ENCODE measurements at regions not wholly inside any gene's neighbourhood (a gene's known extent, or its start where the extent isn't known, plus 50 kb on each side); places are given as distances from the start of the nearest gene placed in this dataset.

GRCh38 chr1:30648408-30649000 is 74.9 kb downstream of the MATN1 start:
- TF ChIP-seq GATA1 (IDR thresholded peaks at IDR 0.05; ENCODE audit: low read depth, low read length) (no peak), POLR2A (IDR thresholded peaks at IDR 0.05; ENCODE audit: low read length) (no peak)
- no peak for DNase-seq

GRCh38 chr1:30645807-30646206 is 77.6 kb downstream of the MATN1 start:
- TF ChIP-seq POLR2A (IDR thresholded peaks at IDR 0.05; ENCODE audit: low read length) = no peak
- no peak for TF ChIP-seq GATA1 (IDR thresholded peaks at IDR 0.05; ENCODE audit: low read depth, low read length)

GRCh38 chr1:30642391-30643120 is 80.8 kb downstream of the MATN1 start:
- TF ChIP-seq POLR2A (IDR thresholded peaks at IDR 0.05; ENCODE audit: low read length) (no peak), GATA1 (IDR thresholded peaks at IDR 0.05; ENCODE audit: low read depth, low read length) (no peak)
- no peak for DNase-seq

More at GRCh38 chr1:30645807-30646206, 77.6 kb downstream of the MATN1 start:
- no peak for DNase-seq

- DNase-seq = no peak
- TF ChIP-seq GATA1 (IDR thresholded peaks at IDR 0.05; ENCODE audit: low read depth, low read length) (no peak), POLR2A (IDR thresholded peaks at IDR 0.05; ENCODE audit: low read length) (no peak)
Observed at GRCh38 chr1:30641572-30642353, 81.6 kb downstream of the MATN1 start.

- no peak for TF ChIP-seq GATA1 (IDR thresholded peaks at IDR 0.05; ENCODE audit: low read depth, low read length)
- no peak for DNase-seq
Observed at GRCh38 chr1:30639881-30640452, 83.4 kb downstream of the MATN1 start.

- TF ChIP-seq POLR2A (IDR thresholded peaks at IDR 0.05; ENCODE audit: low read length) (no peak), GATA1 (IDR thresholded peaks at IDR 0.05; ENCODE audit: low read depth, low read length) (no peak)
- DNase-seq = no peak
Observed at GRCh38 chr1:30638811-30639210, 84.6 kb downstream of the MATN1 start.

GRCh38 chr1:30638086-30638485 is 85.3 kb downstream of the MATN1 start:
- no peak for TF ChIP-seq POLR2A (IDR thresholded peaks at IDR 0.05; ENCODE audit: low read length)
- no peak for TF ChIP-seq GATA1 (IDR thresholded peaks at IDR 0.05; ENCODE audit: low read depth, low read length)

GRCh38 chr1:30637183-30637980 is 86.0 kb downstream of the MATN1 start:
- DNase-seq = no peak
- TF ChIP-seq POLR2A (IDR thresholded peaks at IDR 0.05; ENCODE audit: low read length) = no peak
- TF ChIP-seq GATA1 (IDR thresholded peaks at IDR 0.05; ENCODE audit: low read depth, low read length) = no peak

More at GRCh38 chr1:30638086-30638485, 85.3 kb downstream of the MATN1 start:
- no peak for DNase-seq

- DNase-seq = no peak
- TF ChIP-seq POLR2A (IDR thresholded peaks at IDR 0.05; ENCODE audit: low read length) = no peak
- no peak for TF ChIP-seq GATA1 (IDR thresholded peaks at IDR 0.05; ENCODE audit: low read depth, low read length)
Observed at GRCh38 chr1:30636621-30637020, 86.8 kb downstream of the MATN1 start.

- no peak for DNase-seq
- no peak for TF ChIP-seq GATA1 (IDR thresholded peaks at IDR 0.05; ENCODE audit: low read depth, low read length)
- no peak for TF ChIP-seq POLR2A (IDR thresholded peaks at IDR 0.05; ENCODE audit: low read length)
Observed at GRCh38 chr1:30635391-30635975, 87.9 kb downstream of the MATN1 start.

GRCh38 chr1:30634507-30634906 is 88.9 kb downstream of the MATN1 start:
- TF ChIP-seq POLR2A (IDR thresholded peaks at IDR 0.05; ENCODE audit: low read length) = no peak
- no peak for DNase-seq

GRCh38 chr1:30633294-30633693 is 90.1 kb downstream of the MATN1 start:
- TF ChIP-seq GATA1 (IDR thresholded peaks at IDR 0.05; ENCODE audit: low read depth, low read length) = no peak
- no peak for TF ChIP-seq POLR2A (IDR thresholded peaks at IDR 0.05; ENCODE audit: low read length)

GRCh38 chr1:30632481-30632880 is 90.9 kb downstream of the MATN1 start:
- no peak for DNase-seq

More at GRCh38 chr1:30633294-30633693, 90.1 kb downstream of the MATN1 start:
- no peak for DNase-seq

More at GRCh38 chr1:30632481-30632880, 90.9 kb downstream of the MATN1 start:
- TF ChIP-seq GATA1 (IDR thresholded peaks at IDR 0.05; ENCODE audit: low read depth, low read length) = no peak
- TF ChIP-seq POLR2A (IDR thresholded peaks at IDR 0.05; ENCODE audit: low read length) = no peak

All from erythroblast (primary cell).